OCI-LY3 (cell line): ENCODE measurements at regions not wholly inside any gene's neighbourhood (a gene's known extent, or its start where the extent isn't known, plus 50 kb on each side); places are given as distances from the start of the nearest gene placed in this dataset.

Source experiments
- H2AFZ ChIP-seq: fragments of 200-600, 300-600 bp; shearing (Covaris generic); 2 replicates; pipeline ENCODE4 v1.6.0; 2014; ENCODE audit warnings: antibody characterized with exemption, low read depth, low read length
- H3K27ac ChIP-seq: fragments of 200-600, 300-600 bp; sonication (generic); 2 replicates; pipeline ENCODE4 v1.5.1; 2014; ENCODE audit warnings: mild to moderate bottlenecking, low read length, moderate library complexity, mixed read lengths
- H3K27me3 ChIP-seq: fragments of 200-600, 300-600 bp; sonication (generic); 2 replicates; pipeline ENCODE4 v1.6.1; 2014; ENCODE audit warnings: low read depth, low read length, mixed read lengths
- H3K36me3 ChIP-seq: fragments of 200-600, 300-600 bp; sonication (generic); replicated peaks from 2 replicates; pipeline ENCODE3; 2014; ENCODE audit warnings: low read depth, low read length, mixed read lengths
- H3K4me1 ChIP-seq: fragments of 300-600, 200-600 bp; sonication (generic); 2 replicates; pipeline ENCODE4 v1.6.1; 2014; ENCODE audit warnings: low read length, mixed read lengths
- H3K4me2 ChIP-seq: fragments of 200-600, 300-600 bp; sonication (generic); 2 replicates; pipeline ENCODE4 v1.6.1; 2014; ENCODE audit warnings: low read length, mixed read lengths
- H3K4me3 ChIP-seq: fragments of 300-600, 200-600 bp; sonication (generic); 2 replicates; pipeline ENCODE4 v1.5.1; 2014; ENCODE audit warnings: antibody characterized with exemption, mild to moderate bottlenecking, low read length, moderate library complexity
- H3K79me2 ChIP-seq: fragments of 300-600, 200-600 bp; shearing (Covaris generic); 2 replicates; pipeline ENCODE4 v1.6.1; 2014; ENCODE audit warnings: mild to moderate bottlenecking, low read length, mixed read lengths
- H3K9ac ChIP-seq: fragments of 300-600, 200-600 bp; shearing (Covaris generic); 2 replicates; pipeline ENCODE4 v1.6.0; 2014; ENCODE audit warnings: mild to moderate bottlenecking, low read length, moderate library complexity
- H3K9me3 ChIP-seq: fragments of 200-600, 300-600 bp; shearing (Covaris generic); 2 replicates; pipeline ENCODE4 v1.6.1; 2014; ENCODE audit warnings: low read length, mixed read lengths; ENCODE audit not compliant: insufficient read depth
- H4K20me1 ChIP-seq: fragments of 200-600, 300-600 bp; sonication (generic); 2 replicates; pipeline ENCODE4 v1.6.1; 2016; ENCODE audit warnings: low read length, mixed read lengths; ENCODE audit not compliant: insufficient read depth
- CTCF ChIP-seq: fragments of 200-600, 300-600 bp; sonication (generic); IDR thresholded peaks from 2 replicates; pipeline ENCODE4 v1.5.1; 2014; ENCODE audit warnings: antibody characterized with exemption, low read length, low read depth
- EZH2phosphoT487 ChIP-seq: fragments of 200-600 bp; shearing (Covaris generic); IDR thresholded peaks from 2 replicates; pipeline ENCODE4 v1.6.1; 2018; ENCODE audit warnings: antibody characterized with exemption, mixed run types, low read depth

- H3K79me2 ChIP-seq: no peaks in the 10 kb centered on the region
- H3K4me3 ChIP-seq: no peak overlapping the region
- no peaks in the 10 kb centered on the region for H3K9me3 ChIP-seq
- H3K4me2 ChIP-seq: no peak overlapping the region
- no peak overlapping the region for H3K9ac ChIP-seq
- no peaks in the 10 kb centered on the region for H4K20me1 ChIP-seq
- TF ChIP-seq EZH2phosphoT487: no peak
- no peak for TF ChIP-seq CTCF
- H3K4me1 ChIP-seq: no peaks in the 10 kb centered on the region
- H3K27me3 ChIP-seq: no peaks in the 10 kb centered on the region
- H3K36me3 ChIP-seq: no peaks in the 10 kb centered on the region
- H3K27ac ChIP-seq: no peak overlapping the region
- H2AFZ ChIP-seq: no peak overlapping the region
Measured at GRCh38 chr4:33054161-33054560, 2334.0 kb downstream of the PCDH7 start.

DNA sequence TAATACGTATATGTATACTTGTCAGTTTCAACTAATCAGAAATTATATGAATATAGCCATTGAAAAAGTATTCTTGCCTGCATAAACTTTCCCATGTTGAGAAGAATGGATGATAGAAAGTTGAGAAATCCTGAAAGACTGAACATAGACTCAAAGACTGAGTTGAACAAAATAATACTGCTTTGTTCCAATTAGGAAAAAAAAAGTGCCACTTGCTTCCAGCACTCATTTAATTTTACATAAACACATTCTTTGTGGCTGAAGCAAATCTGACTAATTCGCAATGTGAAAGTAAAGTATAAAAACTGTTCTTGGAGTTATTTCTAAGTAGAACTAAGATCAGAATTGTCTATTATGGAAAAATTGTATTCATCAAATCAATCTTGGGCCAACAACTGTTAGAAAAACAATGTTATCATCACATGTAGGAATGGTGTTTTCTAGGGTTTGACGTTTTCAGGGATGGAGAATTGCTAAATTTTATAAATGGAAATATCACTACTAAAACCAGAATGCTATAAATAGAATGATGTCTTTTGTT is 2334.6 kb downstream of the PCDH7 start:
- Histone ChIP-seq H3K4me2 (no peak overlapping the region), H3K36me3 (no peaks in the 10 kb centered on the region), H2AFZ (no peak overlapping the region), H3K9ac (no peak overlapping the region), H3K4me3 (no peak overlapping the region), H3K79me2 (no peaks in the 10 kb centered on the region), H3K4me1 (no peaks in the 10 kb centered on the region), H3K27me3 (no peaks in the 10 kb centered on the region), H4K20me1 (no peaks in the 10 kb centered on the region), H3K9me3 (no peaks in the 10 kb centered on the region), H3K27ac (no peak overlapping the region)
- TF ChIP-seq EZH2phosphoT487: no peak
- no peak for TF ChIP-seq CTCF

DNA sequence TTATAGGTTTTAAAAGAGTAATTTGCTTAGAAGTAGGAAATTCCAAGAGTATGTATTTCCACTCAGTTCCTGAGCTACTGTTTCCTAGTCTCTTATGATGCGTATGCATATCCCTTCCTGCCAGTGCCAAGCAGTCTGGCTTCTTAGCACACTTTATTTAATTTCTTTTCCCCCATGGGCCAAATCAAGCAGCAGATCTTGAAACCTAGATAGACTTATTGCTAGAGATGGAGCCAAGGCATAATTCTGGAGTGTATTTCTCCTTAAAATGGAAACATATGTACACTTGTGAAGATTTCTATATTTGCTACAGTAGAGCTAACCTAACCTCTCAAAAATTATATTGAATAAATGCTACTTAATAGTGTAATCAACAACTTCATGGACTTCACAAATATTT is 2337.6 kb downstream of the PCDH7 start:
- no peaks in the 10 kb centered on the region for H3K79me2 ChIP-seq
- no peaks in the 10 kb centered on the region for H3K27me3 ChIP-seq
- H3K4me2 ChIP-seq: no peak overlapping the region
- H3K36me3 ChIP-seq: no peaks in the 10 kb centered on the region
- H3K4me1 ChIP-seq: no peaks in the 10 kb centered on the region
- TF ChIP-seq CTCF (no peak), EZH2phosphoT487 (no peak)
- H3K9me3 ChIP-seq: no peaks in the 10 kb centered on the region
- H2AFZ ChIP-seq: no peak overlapping the region
- H3K4me3 ChIP-seq: no peak overlapping the region
- H4K20me1 ChIP-seq: no peaks in the 10 kb centered on the region
- no peak overlapping the region for H3K27ac ChIP-seq
- H3K9ac ChIP-seq: no peak overlapping the region

GRCh38 chr4:33058998-33059397 is 2338.8 kb downstream of the PCDH7 start:
- H3K27me3 ChIP-seq: no peaks in the 10 kb centered on the region
- TF ChIP-seq EZH2phosphoT487 (no peak), CTCF (no peak)
- H3K79me2 ChIP-seq: no peaks in the 10 kb centered on the region
- H3K4me2 ChIP-seq: no peak overlapping the region
- no peaks in the 10 kb centered on the region for H4K20me1 ChIP-seq
- no peaks in the 10 kb centered on the region for H3K4me1 ChIP-seq
- H3K9ac ChIP-seq: no peak overlapping the region
- H3K36me3 ChIP-seq: no peaks in the 10 kb centered on the region
- no peak overlapping the region for H2AFZ ChIP-seq
- H3K9me3 ChIP-seq: no peaks in the 10 kb centered on the region
- no peak overlapping the region for H3K4me3 ChIP-seq
- H3K27ac ChIP-seq: no peak overlapping the region
